ENCODE measurements at regions not wholly inside any gene's neighbourhood (a gene's known extent, or its start where the extent isn't known, plus 50 kb on each side); places are given as distances from the start of the nearest gene placed in this dataset.

DNA sequence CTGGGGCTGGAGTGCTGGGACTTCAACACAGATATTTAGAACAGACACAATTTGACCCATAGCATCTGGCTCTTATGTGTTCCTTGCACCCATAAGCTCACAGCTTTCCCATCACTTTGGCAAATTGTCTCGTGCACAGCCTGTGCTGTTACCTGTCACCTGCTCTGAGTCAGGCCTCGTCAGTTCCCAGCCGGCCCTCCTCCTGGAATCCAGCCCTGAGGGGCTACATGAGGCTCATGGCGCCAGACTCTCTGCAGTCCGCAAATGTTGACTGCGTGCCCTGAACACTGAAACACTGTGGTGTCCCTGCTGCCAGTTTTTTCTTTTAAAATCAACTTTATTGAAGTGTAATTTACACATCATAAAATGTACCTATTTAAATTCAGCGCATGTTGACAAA is 65.4 kb upstream of the BZW1 start:
- TF ChIP-seq, protein P1, sequence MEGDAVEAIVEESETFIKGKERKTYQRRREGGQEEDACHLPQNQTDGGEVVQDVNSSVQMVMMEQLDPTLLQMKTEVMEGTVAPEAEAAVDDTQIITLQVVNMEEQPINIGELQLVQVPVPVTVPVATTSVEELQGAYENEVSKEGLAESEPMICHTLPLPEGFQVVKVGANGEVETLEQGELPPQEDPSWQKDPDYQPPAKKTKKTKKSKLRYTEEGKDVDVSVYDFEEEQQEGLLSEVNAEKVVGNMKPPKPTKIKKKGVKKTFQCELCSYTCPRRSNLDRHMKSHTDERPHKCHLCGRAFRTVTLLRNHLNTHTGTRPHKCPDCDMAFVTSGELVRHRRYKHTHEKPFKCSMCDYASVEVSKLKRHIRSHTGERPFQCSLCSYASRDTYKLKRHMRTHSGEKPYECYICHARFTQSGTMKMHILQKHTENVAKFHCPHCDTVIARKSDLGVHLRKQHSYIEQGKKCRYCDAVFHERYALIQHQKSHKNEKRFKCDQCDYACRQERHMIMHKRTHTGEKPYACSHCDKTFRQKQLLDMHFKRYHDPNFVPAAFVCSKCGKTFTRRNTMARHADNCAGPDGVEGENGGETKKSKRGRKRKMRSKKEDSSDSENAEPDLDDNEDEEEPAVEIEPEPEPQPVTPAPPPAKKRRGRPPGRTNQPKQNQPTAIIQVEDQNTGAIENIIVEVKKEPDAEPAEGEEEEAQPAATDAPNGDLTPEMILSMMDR (IDR thresholded peaks at IDR 0.05): no peak
- no peak for TF ChIP-seq POLR2A (IDR thresholded peaks at IDR 0.05; ENCODE audit: low read depth)

All from esophagus muscularis mucosa (tissue), 3 donors.